ENCODE measurements at regions not wholly inside any gene's neighbourhood (a gene's known extent, or its start where the extent isn't known, plus 50 kb on each side); places are given as distances from the start of the nearest gene placed in this dataset.

- DNase-seq (ENCODE audit: low spot score), result no peak
- Mint-ChIP-seq H3K27me3 (ENCODE audit: low read depth) (no peaks in the 10 kb centered on the region), H3K27ac (no peak overlapping the region), H3K4me1 (no peaks in the 10 kb centered on the region), H3K9me3 (no peaks in the 10 kb centered on the region), H3K4me3 (no peak overlapping the region), H3K36me3 (no peaks in the 10 kb centered on the region)
- TF ChIP-seq, protein P1, sequence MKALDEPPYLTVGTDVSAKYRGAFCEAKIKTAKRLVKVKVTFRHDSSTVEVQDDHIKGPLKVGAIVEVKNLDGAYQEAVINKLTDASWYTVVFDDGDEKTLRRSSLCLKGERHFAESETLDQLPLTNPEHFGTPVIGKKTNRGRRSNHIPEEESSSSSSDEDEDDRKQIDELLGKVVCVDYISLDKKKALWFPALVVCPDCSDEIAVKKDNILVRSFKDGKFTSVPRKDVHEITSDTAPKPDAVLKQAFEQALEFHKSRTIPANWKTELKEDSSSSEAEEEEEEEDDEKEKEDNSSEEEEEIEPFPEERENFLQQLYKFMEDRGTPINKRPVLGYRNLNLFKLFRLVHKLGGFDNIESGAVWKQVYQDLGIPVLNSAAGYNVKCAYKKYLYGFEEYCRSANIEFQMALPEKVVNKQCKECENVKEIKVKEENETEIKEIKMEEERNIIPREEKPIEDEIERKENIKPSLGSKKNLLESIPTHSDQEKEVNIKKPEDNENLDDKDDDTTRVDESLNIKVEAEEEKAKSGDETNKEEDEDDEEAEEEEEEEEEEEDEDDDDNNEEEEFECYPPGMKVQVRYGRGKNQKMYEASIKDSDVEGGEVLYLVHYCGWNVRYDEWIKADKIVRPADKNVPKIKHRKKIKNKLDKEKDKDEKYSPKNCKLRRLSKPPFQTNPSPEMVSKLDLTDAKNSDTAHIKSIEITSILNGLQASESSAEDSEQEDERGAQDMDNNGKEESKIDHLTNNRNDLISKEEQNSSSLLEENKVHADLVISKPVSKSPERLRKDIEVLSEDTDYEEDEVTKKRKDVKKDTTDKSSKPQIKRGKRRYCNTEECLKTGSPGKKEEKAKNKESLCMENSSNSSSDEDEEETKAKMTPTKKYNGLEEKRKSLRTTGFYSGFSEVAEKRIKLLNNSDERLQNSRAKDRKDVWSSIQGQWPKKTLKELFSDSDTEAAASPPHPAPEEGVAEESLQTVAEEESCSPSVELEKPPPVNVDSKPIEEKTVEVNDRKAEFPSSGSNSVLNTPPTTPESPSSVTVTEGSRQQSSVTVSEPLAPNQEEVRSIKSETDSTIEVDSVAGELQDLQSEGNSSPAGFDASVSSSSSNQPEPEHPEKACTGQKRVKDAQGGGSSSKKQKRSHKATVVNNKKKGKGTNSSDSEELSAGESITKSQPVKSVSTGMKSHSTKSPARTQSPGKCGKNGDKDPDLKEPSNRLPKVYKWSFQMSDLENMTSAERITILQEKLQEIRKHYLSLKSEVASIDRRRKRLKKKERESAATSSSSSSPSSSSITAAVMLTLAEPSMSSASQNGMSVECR (CRISPR knock-in tag; IDR thresholded peaks at IDR 0.05; ENCODE audit: borderline replicate concordance), result no peak
- TF ChIP-seq HMGA2 (CRISPR knock-in tag; IDR thresholded peaks at IDR 0.05), result no peak
- TF ChIP-seq NFYB (CRISPR knock-in tag; conservative IDR thresholded peaks at IDR 0.05; ENCODE audit: low read depth), result no peak
- TF ChIP-seq, protein P2, sequence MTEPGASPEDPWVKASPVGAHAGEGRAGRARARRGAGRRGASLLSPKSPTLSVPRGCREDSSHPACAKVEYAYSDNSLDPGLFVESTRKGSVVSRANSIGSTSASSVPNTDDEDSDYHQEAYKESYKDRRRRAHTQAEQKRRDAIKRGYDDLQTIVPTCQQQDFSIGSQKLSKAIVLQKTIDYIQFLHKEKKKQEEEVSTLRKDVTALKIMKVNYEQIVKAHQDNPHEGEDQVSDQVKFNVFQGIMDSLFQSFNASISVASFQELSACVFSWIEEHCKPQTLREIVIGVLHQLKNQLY (CRISPR knock-in tag; IDR thresholded peaks at IDR 0.05), result no peak
- no peak for TF ChIP-seq FOXJ3 (CRISPR knock-in tag; IDR thresholded peaks at IDR 0.05; ENCODE audit: borderline replicate concordance)
- TF ChIP-seq ZNF425 (CRISPR knock-in tag; conservative IDR thresholded peaks at IDR 0.05), result no peak
- no peak for TF ChIP-seq CBFB (CRISPR knock-in tag; IDR thresholded peaks at IDR 0.05; ENCODE audit: low read depth)
- no peak for TF ChIP-seq MXD4 (CRISPR knock-in tag; IDR thresholded peaks at IDR 0.05; ENCODE audit: borderline replicate concordance)
- no peak for TF ChIP-seq SOX15 (CRISPR knock-in tag; IDR thresholded peaks at IDR 0.05)
- TF ChIP-seq NR2C2 (CRISPR knock-in tag; IDR thresholded peaks at IDR 0.05), result no peak
- TF ChIP-seq ERG (CRISPR knock-in tag; IDR thresholded peaks at IDR 0.05), result no peak
- TF ChIP-seq GRHL2 (CRISPR knock-in tag; IDR thresholded peaks at IDR 0.05; ENCODE audit: insufficient replicate concordance, severe bottlenecking), result no peak
- ChIA-PET CTCF (no interaction called here), POLR2A (no interaction called here)
- ATAC-seq, result no peak
These were observed 332.0 kb downstream of the NSUN3 start for GRCh38 chr3:94394885-94395284.

DNA sequence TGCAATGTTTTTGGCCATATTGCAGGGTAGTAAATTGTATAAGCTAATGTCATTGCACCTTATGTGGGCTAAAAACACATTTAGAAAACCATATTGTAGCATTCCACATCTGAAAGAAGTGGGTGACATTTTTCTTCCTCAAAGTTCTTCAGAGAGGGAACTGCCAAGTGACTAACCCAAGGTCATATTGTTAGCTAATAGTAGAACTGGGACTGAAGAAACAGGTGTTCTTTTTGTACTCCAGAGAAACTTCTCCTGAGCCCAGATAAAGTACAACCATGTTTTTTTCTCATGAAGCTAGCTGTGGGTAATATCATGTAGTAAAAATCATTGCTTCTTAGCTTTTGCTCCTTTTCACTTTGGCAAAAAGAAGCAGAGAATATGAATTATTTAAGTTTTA lies 333.0 kb downstream of the NSUN3 start:
- no peak for ATAC-seq
- CTCF ChIA-PET, result no interaction called here
- no peaks in the 10 kb centered on the region for H3K36me3 Mint-ChIP-seq

More for the DNA sequence above, 333.0 kb downstream of the NSUN3 start:
- no peak overlapping the region for H3K27ac Mint-ChIP-seq
- no peaks in the 10 kb centered on the region for H3K4me1 Mint-ChIP-seq
- no peaks in the 10 kb centered on the region for H3K27me3 Mint-ChIP-seq (ENCODE audit: low read depth)
- no peaks in the 10 kb centered on the region for H3K9me3 Mint-ChIP-seq
- DNase-seq (ENCODE audit: low spot score), result no peak
- no peak for TF ChIP-seq E2F5 (CRISPR knock-in tag; IDR thresholded peaks at IDR 0.05)
- TF ChIP-seq GRHL2 (CRISPR knock-in tag; IDR thresholded peaks at IDR 0.05; ENCODE audit: insufficient replicate concordance, severe bottlenecking), result no peak
- no peak for TF ChIP-seq KAT7 (CRISPR knock-in tag; IDR thresholded peaks at IDR 0.05; ENCODE audit: borderline replicate concordance)
- no peak for TF ChIP-seq GTF2I (CRISPR knock-in tag; conservative IDR thresholded peaks at IDR 0.05)
- TF ChIP-seq, protein P2 (CRISPR knock-in tag; IDR thresholded peaks at IDR 0.05), result no peak
- TF ChIP-seq RELA (CRISPR knock-in tag; IDR thresholded peaks at IDR 0.05; ENCODE audit: borderline replicate concordance), result no peak
- H3K4me3 Mint-ChIP-seq, result no peak overlapping the region
- POLR2A ChIA-PET, result no interaction called here

All from WTC11 (cell line).